Right lobe of liver (tissue), 6 donors: ENCODE measurements at regions not wholly inside any gene's neighbourhood (a gene's known extent, or its start where the extent isn't known, plus 50 kb on each side); places are given as distances from the start of the nearest gene placed in this dataset.

Source experiments
- ATAC-seq, 4 donors: fragments of 200-7000 bp; cut with Tn5 transposase; one replicate each; pipeline ENCODE4 v1.9.1; 2020; ENCODE audit warnings: mild to moderate bottlenecking in 4 of 4, moderate library complexity in 4 of 4
- DNase-seq, 3 donors: peaks; one replicate each; pipeline ENCODE4 v3.0.0-alpha.2; 2020
- H3K27ac ChIP-seq, 3 donors: fragments of 200-600 bp; one replicate each; pipeline ENCODE4 v1.8.0; 2022
- H3K27me3 ChIP-seq, 2 donors: fragments of 200-600 bp; one replicate each; pipeline ENCODE4 v1.8.0; 2022
- H3K36me3 ChIP-seq, 4 donors: fragments of 200-600 bp; sonication (generic) in 1 of 4; one replicate each; pipeline versions ENCODE4 v1.5.1 to v1.8.0; 2017 to 2022; ENCODE audit warnings: control low read depth in 1 of 4
- H3K4me1 ChIP-seq, 4 donors: fragments of 200-600 bp; sonication (generic) in 1 of 4; one replicate each; pipeline versions ENCODE4 v1.5.1 to v1.8.0; 2017 to 2022; ENCODE audit warnings: control low read depth in 1 of 4
- H3K4me3 ChIP-seq, 3 donors: fragments of 200-600 bp; one replicate each; pipeline ENCODE4 v1.8.0; 2022
- H3K9me3 ChIP-seq, 4 donors: fragments of 200-600 bp; sonication (generic) in 1 of 4; one replicate each; pipeline versions ENCODE4 v1.5.1 to v1.8.0; 2017 to 2022; ENCODE audit warnings: control low read depth in 1 of 4
- POLR2A ChIP-seq: fragments of 450-650 bp; IDR thresholded peaks from one replicate; pipeline ENCODE4 v1.6.1; 2017; ENCODE audit warnings: antibody characterized with exemption, mild to moderate bottlenecking
- WGBS: methylation state at CpG from one replicate; pipeline ENCODE4 v1.1.6; 2018; ENCODE audit warnings: low coverage, low lambda C conversion rate; ENCODE audit not compliant: insufficient coverage; ENCODE audit errors: missing lambda C conversion rate; 5-methylcytosine and 5-hydroxymethylcytosine counted together
- intact Hi-C, 2 donors: fragments of 100-400 bp; cut with DNase I; formaldehyde crosslinking; loops; one replicate each; pipeline versions ENCODE4 v1.11.2 to v1.14.1; 2022
- TF ChIP-seq, protein P1 (sequence below), 4 donors: fragments of 200-600 bp in 3 of 4; fragments of 450-650 bp in 1 of 4; IDR thresholded peaks; one replicate each; pipeline versions ENCODE4 v1.5.1 to v1.8.0; 2016 to 2022; ENCODE audit warnings: antibody characterized with exemption in 4 of 4, mild to moderate bottlenecking in 2 of 4
- donor health status: DM: no; HTN: yes; CAD: no.
- donor health status: DM: no; HTN: no; CAD: no.
- donor health status: DM: no; HTN: no; CAD: no.
- donor health status: DM: no; HTN: yes; CAD: no.
- donor health status: DM: no; HTN: yes; CAD: no.

DNA sequence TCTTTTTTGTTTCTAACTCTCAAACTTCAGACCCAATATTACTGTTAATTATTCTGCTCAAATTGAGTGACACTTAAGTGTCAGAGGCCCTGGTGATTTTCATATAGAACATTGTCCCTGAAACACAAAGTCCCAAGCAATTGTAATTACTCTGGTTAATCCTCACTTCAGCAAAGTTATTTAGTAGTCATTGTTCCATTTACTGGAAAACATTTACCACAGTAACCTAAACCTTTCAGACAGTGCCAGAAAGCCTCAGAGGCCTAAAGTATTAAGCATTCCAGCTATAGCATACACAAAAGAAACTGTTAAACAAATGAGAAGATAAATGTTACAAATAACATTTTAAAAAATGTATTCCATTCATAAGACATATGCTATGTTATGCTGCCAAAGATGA, 237.2 kb upstream of the CDH6 start:
- DNase-seq = no peak
- H3K27me3 ChIP-seq = no peaks in the 10 kb centered on the region
- intact Hi-C loops = no loop called here
- TF ChIP-seq POLR2A = no peak
- TF ChIP-seq, protein P1, sequence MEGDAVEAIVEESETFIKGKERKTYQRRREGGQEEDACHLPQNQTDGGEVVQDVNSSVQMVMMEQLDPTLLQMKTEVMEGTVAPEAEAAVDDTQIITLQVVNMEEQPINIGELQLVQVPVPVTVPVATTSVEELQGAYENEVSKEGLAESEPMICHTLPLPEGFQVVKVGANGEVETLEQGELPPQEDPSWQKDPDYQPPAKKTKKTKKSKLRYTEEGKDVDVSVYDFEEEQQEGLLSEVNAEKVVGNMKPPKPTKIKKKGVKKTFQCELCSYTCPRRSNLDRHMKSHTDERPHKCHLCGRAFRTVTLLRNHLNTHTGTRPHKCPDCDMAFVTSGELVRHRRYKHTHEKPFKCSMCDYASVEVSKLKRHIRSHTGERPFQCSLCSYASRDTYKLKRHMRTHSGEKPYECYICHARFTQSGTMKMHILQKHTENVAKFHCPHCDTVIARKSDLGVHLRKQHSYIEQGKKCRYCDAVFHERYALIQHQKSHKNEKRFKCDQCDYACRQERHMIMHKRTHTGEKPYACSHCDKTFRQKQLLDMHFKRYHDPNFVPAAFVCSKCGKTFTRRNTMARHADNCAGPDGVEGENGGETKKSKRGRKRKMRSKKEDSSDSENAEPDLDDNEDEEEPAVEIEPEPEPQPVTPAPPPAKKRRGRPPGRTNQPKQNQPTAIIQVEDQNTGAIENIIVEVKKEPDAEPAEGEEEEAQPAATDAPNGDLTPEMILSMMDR (IDR thresholded peaks at IDR 0.05) = no peak
- no peak for ATAC-seq
- H3K27ac ChIP-seq = no peak overlapping the region
- no peaks in the 10 kb centered on the region for H3K9me3 ChIP-seq
- no peaks in the 10 kb centered on the region for H3K4me1 ChIP-seq
- no peaks in the 10 kb centered on the region for H3K36me3 ChIP-seq
- H3K4me3 ChIP-seq = no peak overlapping the region

DNA sequence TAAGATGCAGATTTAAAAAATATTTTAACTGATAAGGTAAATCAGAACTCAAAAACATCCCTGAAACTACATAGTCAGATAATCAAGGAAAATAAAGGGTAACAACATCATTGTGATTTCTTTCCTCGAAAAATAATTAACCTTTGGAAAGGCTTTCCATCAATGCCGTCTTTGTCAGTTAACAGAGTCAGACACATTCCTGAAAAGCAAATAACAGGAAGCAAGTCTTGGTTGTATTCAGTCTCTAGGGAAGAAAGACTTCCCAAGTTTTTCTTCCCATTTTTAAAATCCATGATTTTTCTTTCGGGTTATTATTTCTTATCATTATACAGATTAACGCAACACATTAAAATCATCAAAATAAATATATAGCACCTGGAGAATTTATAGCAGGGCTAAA, 256.4 kb upstream of the CDH6 start:
- DNase-seq (no peak), ATAC-seq (no peak)
- WGBS = 16% methylated on average over 4 of the region's 4 CpGs
- Histone ChIP-seq H3K36me3 (no peaks in the 10 kb centered on the region), H3K27ac (no peak overlapping the region), H3K9me3 (no peaks in the 10 kb centered on the region), H3K27me3 (no peaks in the 10 kb centered on the region), H3K4me1 (no peaks in the 10 kb centered on the region), H3K4me3 (no peak overlapping the region)
- intact Hi-C loops = no loop called here
- TF ChIP-seq POLR2A = no peak
- TF ChIP-seq, protein P1 (IDR thresholded peaks at IDR 0.05) = no peak

DNA sequence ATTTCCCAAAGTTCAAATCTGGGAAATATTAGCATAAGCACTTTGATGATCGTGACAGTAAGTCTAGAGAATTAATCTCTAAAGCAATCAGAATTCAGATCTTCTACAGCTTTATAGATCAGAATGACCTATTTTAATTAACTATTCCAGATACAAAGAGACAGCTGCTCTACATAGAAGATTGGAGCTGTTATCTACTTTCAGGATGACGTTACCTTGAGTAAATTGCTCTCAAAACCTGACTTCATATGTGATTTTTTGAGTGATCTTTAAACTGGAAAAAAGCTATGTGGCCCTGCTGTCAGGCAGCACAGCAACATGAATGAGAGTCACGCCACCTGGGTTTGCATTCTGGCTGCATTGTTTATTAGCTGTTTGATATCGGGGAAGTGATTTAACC, 259.9 kb upstream of the CDH6 start:
- ATAC-seq = no peak

DNA sequence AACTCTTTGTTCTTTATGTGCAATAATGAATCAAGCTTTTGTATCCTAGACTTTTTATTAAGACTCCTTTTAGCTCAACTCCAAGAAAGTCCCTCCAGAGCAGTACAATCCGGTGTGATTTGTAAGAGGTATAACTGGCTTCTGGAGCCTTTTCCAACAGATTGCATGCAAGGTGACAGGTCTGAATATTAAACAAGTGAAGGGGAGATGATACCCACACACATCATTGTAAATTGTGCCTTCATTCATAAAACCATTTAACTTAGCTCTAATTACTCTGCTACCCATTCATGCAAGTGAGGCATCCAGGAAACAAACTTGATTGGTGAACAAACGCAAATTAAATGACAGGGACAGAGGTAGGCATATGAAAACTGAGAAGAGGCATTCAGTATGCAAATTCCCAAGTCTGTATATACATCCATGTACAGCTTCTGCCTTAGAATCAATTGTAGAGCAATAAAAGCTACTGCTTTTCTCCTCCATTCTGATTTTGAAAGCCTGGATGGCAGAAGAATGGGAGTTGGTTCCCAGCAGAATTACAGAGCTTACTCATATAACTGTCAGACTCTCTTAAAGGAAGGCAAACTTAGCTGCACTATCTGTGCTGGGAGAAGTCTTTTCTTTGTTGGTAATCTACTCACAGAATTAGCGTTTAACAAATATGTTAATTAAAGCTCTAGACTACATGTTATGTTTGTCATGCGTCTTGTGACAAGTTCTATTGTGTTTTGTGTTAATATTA, 261.0 kb upstream of the CDH6 start:
- Histone ChIP-seq H3K4me3 (no peak overlapping the region), H3K27me3 (no peaks in the 10 kb centered on the region), H3K4me1 (no peaks in the 10 kb centered on the region), H3K36me3 (no peaks in the 10 kb centered on the region), H3K27ac (no peak overlapping the region), H3K9me3 (no peaks in the 10 kb centered on the region)
- TF ChIP-seq, protein P1 (IDR thresholded peaks at IDR 0.05) = no peak
- no peak for TF ChIP-seq POLR2A
- DNase-seq (no peak), ATAC-seq (no peak)
- WGBS = 40% methylated on average over 4 of the region's 4 CpGs
- intact Hi-C loops = no loop called here

More for the DNA sequence above, 259.9 kb upstream of the CDH6 start:
- DNase-seq = no peak
- no peaks in the 10 kb centered on the region for H3K36me3 ChIP-seq
- intact Hi-C loops = no loop called here
- no peak overlapping the region for H3K4me3 ChIP-seq
- WGBS = 53% methylated on average over 4 of the region's 4 CpGs
- no peaks in the 10 kb centered on the region for H3K27me3 ChIP-seq
- H3K9me3 ChIP-seq = no peaks in the 10 kb centered on the region
- H3K27ac ChIP-seq = no peak overlapping the region
- TF ChIP-seq, protein P1 (IDR thresholded peaks at IDR 0.05) = no peak
- TF ChIP-seq POLR2A = no peak
- no peaks in the 10 kb centered on the region for H3K4me1 ChIP-seq

DNA sequence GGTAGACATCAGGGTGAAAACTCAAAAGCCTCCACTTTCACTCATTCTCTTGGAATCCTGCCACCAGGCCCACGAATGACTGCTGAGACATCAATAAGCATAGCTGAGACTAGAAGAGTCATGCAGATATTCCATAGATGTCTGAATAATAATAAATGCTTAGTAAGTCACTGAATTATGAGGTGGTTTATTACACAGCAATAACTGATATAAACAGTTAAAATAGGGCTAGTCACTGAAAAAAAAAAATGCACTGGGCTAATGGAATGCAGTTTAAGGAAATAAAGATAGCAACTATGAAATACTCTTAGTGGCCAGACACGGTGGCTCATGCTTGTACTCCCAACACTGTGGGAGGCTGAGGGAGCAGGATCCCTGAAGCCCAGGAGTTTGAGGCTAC, 262.8 kb upstream of the CDH6 start:
- ATAC-seq = no peak
- Histone ChIP-seq H3K27me3 (no peaks in the 10 kb centered on the region), H3K27ac (no peak overlapping the region), H3K4me3 (no peak overlapping the region), H3K36me3 (no peaks in the 10 kb centered on the region), H3K4me1 (no peaks in the 10 kb centered on the region), H3K9me3 (no peaks in the 10 kb centered on the region)
- 36% methylated on average over 2 of the region's 2 CpGs for WGBS
- TF ChIP-seq, protein P1 (IDR thresholded peaks at IDR 0.05) = no peak
- intact Hi-C loops = no loop called here
- DNase-seq = no peak
